ENCODE measurements at regions not wholly inside any gene's neighbourhood (a gene's known extent, or its start where the extent isn't known, plus 50 kb on each side); places are given as distances from the start of the nearest gene placed in this dataset.

DNA sequence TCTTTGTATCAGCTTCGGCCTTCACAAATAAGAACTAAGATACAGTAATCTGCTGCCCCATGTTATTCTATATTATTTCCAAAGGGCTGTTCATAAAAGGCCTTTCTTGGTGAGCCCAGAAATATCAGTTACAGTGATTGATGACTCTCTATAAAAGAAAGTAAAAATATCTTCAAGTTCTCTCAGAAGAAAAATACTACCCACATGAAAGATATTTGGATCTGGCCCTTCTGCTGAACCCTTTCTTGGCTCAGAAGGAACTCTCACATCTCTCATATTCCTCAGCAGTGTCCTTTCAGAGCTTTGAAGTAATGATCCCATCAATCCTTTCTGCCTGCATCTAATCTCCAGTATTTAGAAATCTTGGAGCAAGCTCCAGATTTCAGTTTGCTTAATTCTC is 76.3 kb upstream of the SLITRK1 start (continued):
- no peak for TF ChIP-seq RB1 (IDR thresholded peaks at IDR 0.05; ENCODE audit: borderline replicate concordance)
- no peak for TF ChIP-seq CBX5 (IDR thresholded peaks at IDR 0.05; ENCODE audit: low read depth)

- Histone ChIP-seq H3K9ac (ENCODE audit: control insufficient read depth, insufficient read depth, low read length) (no peak overlapping the region), H3K9me3 (replicated peaks; ENCODE audit: control insufficient read depth, insufficient read depth, low read length) (no peaks in the 10 kb centered on the region), H3K4me2 (ENCODE audit: control insufficient read depth, insufficient read depth) (no peak overlapping the region), H3K36me3 (ENCODE audit: control insufficient read depth in 2 of 2, insufficient read depth in 2 of 2, low read length in 1 of 2) (no peaks in the 10 kb centered on the region), H3K4me3 (no peak overlapping the region), H4K20me1 (ENCODE audit: control insufficient read depth, insufficient read depth) (no peaks in the 10 kb centered on the region), H3K4me1 (ENCODE audit: control insufficient read depth, insufficient read depth, low read length) (no peaks in the 10 kb centered on the region), H3K27ac (ENCODE audit: control insufficient read depth, insufficient read depth) (no peak overlapping the region), H2AFZ (ENCODE audit: control insufficient read depth, low read depth, low read length) (no peak overlapping the region), H3K79me2 (ENCODE audit: control insufficient read depth, insufficient read depth, low read length) (no peaks in the 10 kb centered on the region), H3K27me3 (replicated peaks in 1 of 2; ENCODE audit: control insufficient read depth in 2 of 2, insufficient read depth in 2 of 2, low read length in 1 of 2) (no peaks in the 10 kb centered on the region)
- no peak for ATAC-seq
- no TSS peak for BruUV-seq (replicated peaks)
- in situ Hi-C loops (cut with MboI): no loop called here
- intact Hi-C loops (cut with micrococcal nuclease; ENCODE audit: unreplicated experiment): no loop called here
- SMC1A ChIA-PET (ENCODE audit: uncharacterized antibody, unreplicated experiment): no interaction called here
- FAIRE-seq: no peak
- RAD21 ChIA-PET (ENCODE audit: unreplicated experiment): no interaction called here
- POLR2A ChIA-PET: no interaction called here
- DNase-seq (ENCODE audit: low read depth, low spot score): no peak
- CTCF ChIA-PET: no interaction called here
- WGBS (ENCODE audit: insufficient coverage, insufficient replicate concordance, low lambda C conversion rate, missing lambda C conversion rate): 77% methylated on average over 3 of the region's 3 CpGs
- no peak for TF ChIP-seq ZBTB4 (CRISPR knock-in tag; IDR thresholded peaks at IDR 0.05)
- TF ChIP-seq PRDM15 (CRISPR knock-in tag; IDR thresholded peaks at IDR 0.05): no peak
- no peak for TF ChIP-seq SMAD1 (IDR thresholded peaks at IDR 0.05; ENCODE audit: low read depth, partially characterized antibody)
- TF ChIP-seq, protein P1, sequence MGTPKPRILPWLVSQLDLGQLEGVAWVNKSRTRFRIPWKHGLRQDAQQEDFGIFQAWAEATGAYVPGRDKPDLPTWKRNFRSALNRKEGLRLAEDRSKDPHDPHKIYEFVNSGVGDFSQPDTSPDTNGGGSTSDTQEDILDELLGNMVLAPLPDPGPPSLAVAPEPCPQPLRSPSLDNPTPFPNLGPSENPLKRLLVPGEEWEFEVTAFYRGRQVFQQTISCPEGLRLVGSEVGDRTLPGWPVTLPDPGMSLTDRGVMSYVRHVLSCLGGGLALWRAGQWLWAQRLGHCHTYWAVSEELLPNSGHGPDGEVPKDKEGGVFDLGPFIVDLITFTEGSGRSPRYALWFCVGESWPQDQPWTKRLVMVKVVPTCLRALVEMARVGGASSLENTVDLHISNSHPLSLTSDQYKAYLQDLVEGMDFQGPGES (IDR thresholded peaks at IDR 0.05): no peak
- TF ChIP-seq, protein P2, sequence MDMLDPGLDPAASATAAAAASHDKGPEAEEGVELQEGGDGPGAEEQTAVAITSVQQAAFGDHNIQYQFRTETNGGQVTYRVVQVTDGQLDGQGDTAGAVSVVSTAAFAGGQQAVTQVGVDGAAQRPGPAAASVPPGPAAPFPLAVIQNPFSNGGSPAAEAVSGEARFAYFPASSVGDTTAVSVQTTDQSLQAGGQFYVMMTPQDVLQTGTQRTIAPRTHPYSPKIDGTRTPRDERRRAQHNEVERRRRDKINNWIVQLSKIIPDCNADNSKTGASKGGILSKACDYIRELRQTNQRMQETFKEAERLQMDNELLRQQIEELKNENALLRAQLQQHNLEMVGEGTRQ (IDR thresholded peaks at IDR 0.05; ENCODE audit: borderline replicate concordance, low read depth, low read length): no peak
- no peak for TF ChIP-seq TCF12 (IDR thresholded peaks at IDR 0.05; ENCODE audit: low read depth, low read length)
- TF ChIP-seq TCF7 (IDR thresholded peaks at IDR 0.05; ENCODE audit: borderline replicate concordance): no peak
- TF ChIP-seq CHD1 (IDR thresholded peaks at IDR 0.05; ENCODE audit: low read depth, low read length): no peak
Observed at GRCh38 chr13:83955011-83955410, 72.7 kb upstream of the SLITRK1 start.
